Spinal cord (tissue), 9 donors: ENCODE measurements at regions not wholly inside any gene's neighbourhood (a gene's known extent, or its start where the extent isn't known, plus 50 kb on each side); places are given as distances from the start of the nearest gene placed in this dataset.

ENCODE experiments used
- DNase-seq, 6 donors: peaks; one replicate each; pipeline versions ENCODE4 v3.0.0 to v3.0.0-alpha.2; 2013 to 2015; ENCODE audit warnings: low spot score in 6 of 6, low read depth in 4 of 6
- H3K27ac ChIP-seq: one replicate; pipeline ENCODE4 v1.5.1; 2013; ENCODE audit warnings: low read depth, low read length, control low read depth
- H3K27me3 ChIP-seq: one replicate; pipeline ENCODE4 v1.6.1; 2013; ENCODE audit warnings: low read length; ENCODE audit not compliant: control insufficient read depth, insufficient read depth
- H3K36me3 ChIP-seq: one replicate; pipeline ENCODE4 v1.6.1; 2013; ENCODE audit warnings: low read length; ENCODE audit not compliant: control insufficient read depth, insufficient read depth
- H3K4me1 ChIP-seq: one replicate; pipeline ENCODE4 v1.6.1; 2013; ENCODE audit warnings: low read length; ENCODE audit not compliant: control insufficient read depth, insufficient read depth
- H3K4me3 ChIP-seq: one replicate; pipeline ENCODE4 v1.5.1; 2013; ENCODE audit warnings: low read depth, low read length, control low read depth
- H3K9me3 ChIP-seq: one replicate; pipeline ENCODE4 v1.6.1; 2013; ENCODE audit warnings: low read length; ENCODE audit not compliant: control insufficient read depth, insufficient read depth
- WGBS: methylation state at CpG from one replicate; pipeline ENCODE4 v1.1.5; 2013; ENCODE audit warnings: missing lambda C conversion rate; ENCODE audit not compliant: insufficient coverage; 5-methylcytosine and 5-hydroxymethylcytosine counted together
- donor health status: healthy.

GRCh38 chr12:91863702-91864101 lies 281.9 kb downstream of the BTG1 start:
- Histone ChIP-seq H3K27me3 (no peaks in the 10 kb centered on the region), H3K9me3 (no peaks in the 10 kb centered on the region), H3K27ac (no peak overlapping the region), H3K4me1 (no peaks in the 10 kb centered on the region), H3K4me3 (no peak overlapping the region), H3K36me3 (no peaks in the 10 kb centered on the region)
- WGBS: 63% methylated on average over 1 of the region's 3 CpGs
- DNase-seq: no peak

- peak in 2 of 6 donors; percentile 10 to 48 for DNase-seq
- no peaks in the 10 kb centered on the region for H3K4me1 ChIP-seq
- no peaks in the 10 kb centered on the region for H3K27me3 ChIP-seq
- H3K4me3 ChIP-seq: no peak overlapping the region
- H3K36me3 ChIP-seq: no peaks in the 10 kb centered on the region
- no peaks in the 10 kb centered on the region for H3K9me3 ChIP-seq
- whole genome bisulfite sequencing: no CpG with 5 or more reads among the region's 1 CpG
- no peak overlapping the region for H3K27ac ChIP-seq
Measured at GRCh38 chr12:91861554-91861953, 284.1 kb downstream of the BTG1 start.

GRCh38 chr12:91859347-91859746 lies 286.3 kb downstream of the BTG1 start:
- DNase-seq: no peak
- H3K4me3 ChIP-seq: no peak overlapping the region
- H3K36me3 ChIP-seq: no peaks in the 10 kb centered on the region
- no peak overlapping the region for H3K27ac ChIP-seq
- WGBS: 100% methylated on average over 1 of the region's 2 CpGs
- no peaks in the 10 kb centered on the region for H3K4me1 ChIP-seq
- H3K27me3 ChIP-seq: no peaks in the 10 kb centered on the region
- H3K9me3 ChIP-seq: no peaks in the 10 kb centered on the region

- Histone ChIP-seq H3K27me3 (no peaks in the 10 kb centered on the region), H3K36me3 (no peaks in the 10 kb centered on the region), H3K9me3 (no peaks in the 10 kb centered on the region), H3K4me3 (no peak overlapping the region), H3K27ac (no peak overlapping the region), H3K4me1 (no peaks in the 10 kb centered on the region)
- WGBS: 54% methylated on average over 2 of the region's 3 CpGs
- DNase-seq: peak in 3 of 6 donors; percentile 9 to 36 (median 15)
Measured at GRCh38 chr12:91857813-91858542, 287.7 kb downstream of the BTG1 start.

GRCh38 chr12:91854725-91855124 lies 290.9 kb downstream of the BTG1 start:
- H3K36me3 ChIP-seq: no peaks in the 10 kb centered on the region
- no peaks in the 10 kb centered on the region for H3K9me3 ChIP-seq
- no peaks in the 10 kb centered on the region for H3K4me1 ChIP-seq
- no peaks in the 10 kb centered on the region for H3K27me3 ChIP-seq
- no peak for DNase-seq
- peak overlapping the region; percentile 47 for H3K27ac ChIP-seq
- H3K4me3 ChIP-seq: no peak overlapping the region
- no CpG with 5 or more reads among the region's 1 CpG for WGBS

- WGBS: 93% methylated on average over 1 of the region's 5 CpGs
Measured at GRCh38 chr12:91853350-91854127, 292.1 kb downstream of the BTG1 start.

GRCh38 chr12:91852634-91853033 lies 293.0 kb downstream of the BTG1 start:
- Histone ChIP-seq H3K27me3 (no peaks in the 10 kb centered on the region), H3K27ac (no peak overlapping the region), H3K36me3 (no peaks in the 10 kb centered on the region), H3K9me3 (no peaks in the 10 kb centered on the region), H3K4me1 (no peaks in the 10 kb centered on the region), H3K4me3 (no peak overlapping the region)
- no peak for DNase-seq
- WGBS: 83% methylated on average over 1 of the region's 2 CpGs

More at GRCh38 chr12:91853350-91854127, 292.1 kb downstream of the BTG1 start:
- no peaks in the 10 kb centered on the region for H3K9me3 ChIP-seq
- no peak overlapping the region for H3K4me3 ChIP-seq
- no peak overlapping the region for H3K27ac ChIP-seq
- no peak for DNase-seq
- H3K4me1 ChIP-seq: no peaks in the 10 kb centered on the region
- H3K27me3 ChIP-seq: no peaks in the 10 kb centered on the region
- no peaks in the 10 kb centered on the region for H3K36me3 ChIP-seq

GRCh38 chr12:91851741-91852477 lies 293.7 kb downstream of the BTG1 start:
- H3K36me3 ChIP-seq: no peaks in the 10 kb centered on the region
- no peak overlapping the region for H3K27ac ChIP-seq
- no peaks in the 10 kb centered on the region for H3K4me1 ChIP-seq
- no peaks in the 10 kb centered on the region for H3K9me3 ChIP-seq
- DNase-seq: no peak
- no peaks in the 10 kb centered on the region for H3K27me3 ChIP-seq
- no peak overlapping the region for H3K4me3 ChIP-seq

- no peak for DNase-seq
- Histone ChIP-seq H3K27me3 (no peaks in the 10 kb centered on the region), H3K9me3 (no peaks in the 10 kb centered on the region), H3K36me3 (no peaks in the 10 kb centered on the region), H3K4me3 (no peak overlapping the region), H3K27ac (no peak overlapping the region), H3K4me1 (no peaks in the 10 kb centered on the region)
- WGBS: no CpG with 5 or more reads among the region's 1 CpG
Measured at GRCh38 chr12:91846466-91847055, 299.1 kb downstream of the BTG1 start.
